Nephron (organoid): ENCODE measurements at regions not wholly inside any gene's neighbourhood (a gene's known extent, or its start where the extent isn't known, plus 50 kb on each side); places are given as distances from the start of the nearest gene placed in this dataset.
A peak's percentile ranks its signal among the peaks of the same experiment; 100 is the strongest.

Source experiments
- H3K27ac Mint-ChIP-seq, 3 experiments: 2 replicates each; pipeline ENCODE4 v1.8.0; 2020; ENCODE audit warnings: mixed read lengths in 3 of 3, mild to moderate bottlenecking in 2 of 3, moderate library complexity in 1 of 3
- H3K27me3 Mint-ChIP-seq: 2 replicates; pipeline ENCODE4 v1.8.0; 2021; ENCODE audit warnings: low read depth, mild to moderate bottlenecking, moderate library complexity, mixed read lengths
- H3K36me3 Mint-ChIP-seq: 2 replicates; pipeline ENCODE4 v1.8.0; 2020; ENCODE audit warnings: low read depth, mixed read lengths
- H3K4me1 Mint-ChIP-seq: 2 replicates; pipeline ENCODE4 v1.8.0; 2020; ENCODE audit warnings: mixed read lengths
- H3K4me3 Mint-ChIP-seq, 3 experiments: 2 replicates each; pipeline ENCODE4 v1.8.0; 2020; ENCODE audit warnings: mild to moderate bottlenecking in 3 of 3, mixed read lengths in 3 of 3, moderate library complexity in 2 of 3
- H3K9me3 Mint-ChIP-seq: 2 replicates; pipeline ENCODE4 v1.8.0; 2020; ENCODE audit warnings: mixed read lengths
- CTCF ChIP-seq, 3 experiments: fragments of 200-600 bp; sonication (generic); IDR thresholded peaks; one replicate each; pipeline ENCODE4 v1.5.0; 2021; ENCODE audit warnings: antibody characterized with exemption in 3 of 3; ENCODE audit not compliant: unreplicated experiment in 3 of 3

GRCh38 chr21:17085707-17086106 lies 427.1 kb upstream of the CXADR start:
- peaks cover 44% of the 10 kb centered on the region for H3K4me1 Mint-ChIP-seq
- H3K9me3 Mint-ChIP-seq = peaks cover 6% of the 10 kb centered on the region
- H3K36me3 Mint-ChIP-seq = no peaks in the 10 kb centered on the region
- H3K27me3 Mint-ChIP-seq = no peaks in the 10 kb centered on the region
- peak overlapping the region; percentile 67 to 92 (median 76) for H3K27ac Mint-ChIP-seq
- TF ChIP-seq CTCF (IDR thresholded peaks at IDR 0.05; ENCODE audit: unreplicated experiment in 3 of 3) = no peak
- H3K4me3 Mint-ChIP-seq = peak overlapping the region in 1 of 3 experiments; percentile 2

DNA sequence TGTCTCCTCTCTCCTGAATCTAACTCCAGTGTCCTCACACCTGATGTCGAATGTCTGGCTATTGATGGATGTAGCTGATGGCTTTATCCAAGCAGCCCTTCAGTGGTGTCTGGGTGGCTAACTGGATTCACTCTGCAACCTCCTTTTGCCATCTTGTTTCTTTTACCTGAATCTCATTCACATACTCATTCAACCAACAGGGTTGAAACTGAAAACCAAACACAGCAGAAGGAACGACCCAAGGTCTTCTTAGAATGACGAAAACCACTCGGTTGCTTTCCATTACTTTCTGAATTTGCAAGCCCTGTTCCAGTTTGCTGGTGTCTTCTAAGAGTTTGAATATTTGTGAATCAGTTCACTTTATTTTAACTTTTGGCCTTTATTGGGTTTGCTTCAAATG lies 424.3 kb upstream of the CXADR start:
- TF ChIP-seq CTCF (IDR thresholded peaks at IDR 0.05; ENCODE audit: unreplicated experiment in 3 of 3) = no peak
- no peaks in the 10 kb centered on the region for H3K36me3 Mint-ChIP-seq
- H3K27me3 Mint-ChIP-seq = no peaks in the 10 kb centered on the region
- H3K4me3 Mint-ChIP-seq = no peak overlapping the region
- H3K4me1 Mint-ChIP-seq = peaks cover 38% of the 10 kb centered on the region
- peaks cover 6% of the 10 kb centered on the region for H3K9me3 Mint-ChIP-seq
- H3K27ac Mint-ChIP-seq = peak overlapping the region; percentile 89 to 92 (median 91)

GRCh38 chr21:17089091-17089491 lies 423.8 kb upstream of the CXADR start:
- no peak for TF ChIP-seq CTCF (IDR thresholded peaks at IDR 0.05; ENCODE audit: unreplicated experiment in 3 of 3)
- Mint-ChIP-seq H3K36me3 (no peaks in the 10 kb centered on the region), H3K4me3 (no peak overlapping the region), H3K27me3 (no peaks in the 10 kb centered on the region), H3K9me3 (peaks cover 4% of the 10 kb centered on the region), H3K27ac (peak overlapping the region; percentile 89 to 92 (median 91)), H3K4me1 (peaks cover 38% of the 10 kb centered on the region)

- no peak for TF ChIP-seq CTCF (IDR thresholded peaks at IDR 0.05; ENCODE audit: unreplicated experiment in 3 of 3)
- no peaks in the 10 kb centered on the region for H3K4me1 Mint-ChIP-seq
- H3K27ac Mint-ChIP-seq = no peak overlapping the region
- peaks cover 22% of the 10 kb centered on the region for H3K9me3 Mint-ChIP-seq
- no peak overlapping the region for H3K4me3 Mint-ChIP-seq
- H3K36me3 Mint-ChIP-seq = no peaks in the 10 kb centered on the region
- H3K27me3 Mint-ChIP-seq = peaks cover 5% of the 10 kb centered on the region
Measured at GRCh38 chr21:17101696-17102095, 411.1 kb upstream of the CXADR start.

DNA sequence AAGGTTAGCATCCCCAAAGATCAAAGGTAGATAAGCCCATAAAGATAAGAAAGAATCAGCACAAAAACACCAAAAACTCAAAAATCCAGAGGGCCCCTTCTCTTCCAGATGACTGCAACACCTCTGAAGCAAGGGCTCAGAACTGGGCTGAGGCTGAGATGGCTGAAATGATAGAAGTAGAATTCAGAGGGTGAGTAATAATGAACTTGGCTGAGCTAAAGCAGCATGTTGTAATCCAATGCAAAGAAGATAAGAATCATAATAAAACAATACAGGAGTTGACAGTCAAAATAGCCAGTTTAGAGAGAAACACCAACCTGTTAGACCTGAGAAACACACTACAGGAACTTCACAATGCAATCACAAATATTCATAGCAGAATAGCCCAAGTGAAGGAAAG lies 406.9 kb upstream of the CXADR start:
- no peak overlapping the region for H3K27ac Mint-ChIP-seq

More for the DNA sequence above, 406.9 kb upstream of the CXADR start:
- TF ChIP-seq CTCF (IDR thresholded peaks at IDR 0.05; ENCODE audit: unreplicated experiment in 3 of 3) = no peak
- Mint-ChIP-seq H3K36me3 (no peaks in the 10 kb centered on the region), H3K27me3 (peaks cover 5% of the 10 kb centered on the region), H3K4me1 (no peaks in the 10 kb centered on the region), H3K9me3 (peaks cover 34% of the 10 kb centered on the region), H3K4me3 (no peak overlapping the region)
